ENCODE measurements at regions not wholly inside any gene's neighbourhood (a gene's known extent, or its start where the extent isn't known, plus 50 kb on each side); places are given as distances from the start of the nearest gene placed in this dataset.

GRCh38 chr21:27346041-27346448 is 379.2 kb upstream of the ADAMTS5 start:
- H3K4me3 Mint-ChIP-seq, result no peak overlapping the region
- H3K9me3 Mint-ChIP-seq, result peaks cover 8% of the 10 kb centered on the region
- DNase-seq (ENCODE audit: low spot score) (no peak), ATAC-seq (no peak)
- POLR2A ChIA-PET, result no interaction called here
- no peak overlapping the region for H3K27ac Mint-ChIP-seq
- no peaks in the 10 kb centered on the region for H3K4me1 Mint-ChIP-seq
- CTCF ChIA-PET, result no interaction called here
- H3K36me3 Mint-ChIP-seq, result peaks cover 3% of the 10 kb centered on the region; the same call in 1 of the 2 replicates
- H3K27me3 Mint-ChIP-seq (ENCODE audit: low read depth), result no peaks in the 10 kb centered on the region; the same call in 1 of the 2 replicates
- TF ChIP-seq JUN (CRISPR knock-in tag; IDR thresholded peaks at IDR 0.05) (no peak), ATF6 (CRISPR knock-in tag; IDR thresholded peaks at IDR 0.05) (no peak), ATF3 (CRISPR knock-in tag; conservative IDR thresholded peaks at IDR 0.05) (no peak), HMGXB4 (CRISPR knock-in tag; IDR thresholded peaks at IDR 0.05) (no peak), MAX (CRISPR knock-in tag; IDR thresholded peaks at IDR 0.05) (no peak), ZNF416 (CRISPR knock-in tag; IDR thresholded peaks at IDR 0.05) (no peak), NFYB (CRISPR knock-in tag; conservative IDR thresholded peaks at IDR 0.05; ENCODE audit: low read depth) (no peak), ZNF281 (CRISPR knock-in tag; IDR thresholded peaks at IDR 0.05) (no peak), ZNF232 (CRISPR knock-in tag; IDR thresholded peaks at IDR 0.05) (no peak), ZNF396 (CRISPR knock-in tag; IDR thresholded peaks at IDR 0.05; ENCODE audit: borderline replicate concordance) (no peak), ERG (CRISPR knock-in tag; IDR thresholded peaks at IDR 0.05) (no peak), ZNF138 (CRISPR knock-in tag; conservative IDR thresholded peaks at IDR 0.05) (no peak), TP53 (CRISPR knock-in tag; IDR thresholded peaks at IDR 0.05) (no peak), IRF1 (CRISPR knock-in tag; IDR thresholded peaks at IDR 0.05) (no peak)

- no peak for ATAC-seq
- peaks cover 9% of the 10 kb centered on the region for H3K9me3 Mint-ChIP-seq
- ChIA-PET CTCF (no interaction called here), POLR2A (no interaction called here)
- H3K4me1 Mint-ChIP-seq, result no peaks in the 10 kb centered on the region
- H3K27ac Mint-ChIP-seq, result no peak overlapping the region
- H3K27me3 Mint-ChIP-seq (ENCODE audit: low read depth), result no peaks in the 10 kb centered on the region
- H3K36me3 Mint-ChIP-seq, result peaks cover 8% of the 10 kb centered on the region; the same call in 1 of the 2 replicates
- no peak overlapping the region for H3K4me3 Mint-ChIP-seq
- no peak for DNase-seq (ENCODE audit: low spot score)
- TF ChIP-seq ETV6 (CRISPR knock-in tag; IDR thresholded peaks at IDR 0.05), result no peak
- no peak for TF ChIP-seq ATF2 (CRISPR knock-in tag; IDR thresholded peaks at IDR 0.05; ENCODE audit: borderline replicate concordance, low read depth)
- TF ChIP-seq NFATC4 (CRISPR knock-in tag; IDR thresholded peaks at IDR 0.05), result no peak
- no peak for TF ChIP-seq ZSCAN18 (CRISPR knock-in tag; IDR thresholded peaks at IDR 0.05)
- no peak for TF ChIP-seq GTF2I (CRISPR knock-in tag; conservative IDR thresholded peaks at IDR 0.05)
- no peak for TF ChIP-seq ZNF416 (CRISPR knock-in tag; IDR thresholded peaks at IDR 0.05)
- no peak for TF ChIP-seq ZNF512 (CRISPR knock-in tag; IDR thresholded peaks at IDR 0.05; ENCODE audit: borderline replicate concordance)
- no peak for TF ChIP-seq ZNF121 (CRISPR knock-in tag; IDR thresholded peaks at IDR 0.05)
- no peak for TF ChIP-seq FOXP1 (CRISPR knock-in tag; IDR thresholded peaks at IDR 0.05; ENCODE audit: borderline replicate concordance)
- no peak for TF ChIP-seq TCF7 (CRISPR knock-in tag; IDR thresholded peaks at IDR 0.05; ENCODE audit: low read depth)
Observed at GRCh38 chr21:27339902-27340301, 373.0 kb upstream of the ADAMTS5 start.
